NCI-H69 (cell line): ENCODE measurements at regions not wholly inside any gene's neighbourhood (a gene's known extent, or its start where the extent isn't known, plus 50 kb on each side); places are given as distances from the start of the nearest gene placed in this dataset.
"Not testable (repeated sequence)": the region's sequence is repeated elsewhere in the genome, so short reads cannot be mapped to it uniquely, and the experiment has no call there.

Experiments
- DNase-seq: peaks from one replicate; lab custom pipeline; 2025; lab: John Stamatoyannopoulos, UW

DNA sequence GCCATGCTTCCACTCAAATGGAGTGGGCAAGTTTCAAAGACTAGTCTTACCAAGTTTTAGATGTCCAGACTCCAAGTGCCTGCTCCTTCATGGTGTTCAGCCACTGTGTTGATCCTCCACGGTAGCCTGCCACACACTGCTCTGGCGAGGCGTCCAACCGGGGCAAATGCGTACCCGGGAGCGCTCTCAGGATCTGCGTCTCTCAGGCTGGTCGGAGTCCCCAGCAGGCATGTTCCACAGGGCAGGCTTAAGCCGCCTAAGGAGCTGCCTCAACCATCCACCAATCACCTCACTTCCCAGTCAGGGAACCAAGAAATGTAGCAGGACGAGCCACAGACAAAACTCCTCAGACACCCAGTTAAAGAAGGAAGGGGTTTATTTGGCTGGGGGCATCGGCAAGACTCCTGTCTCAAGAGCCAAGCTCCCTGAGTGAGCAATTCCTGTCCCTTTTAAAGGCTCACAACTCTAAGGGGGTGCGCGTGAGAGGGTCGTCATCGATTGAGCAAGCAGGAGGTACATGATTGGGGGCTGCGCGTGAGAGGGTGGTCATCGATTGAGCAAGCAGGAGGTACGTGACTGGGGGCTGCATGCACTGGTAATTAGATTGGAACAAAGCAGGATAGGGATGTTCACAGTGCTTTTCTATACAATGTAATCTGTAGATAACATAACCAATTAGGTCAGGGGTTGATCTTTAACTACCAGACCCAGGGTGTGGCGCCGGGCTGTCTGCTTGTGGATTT, 816.2 kb downstream of the TRIB2 start:
- not testable (repeated sequence) for DNase-seq

GRCh38 chr2:13533524-13533922, 816.8 kb downstream of the TRIB2 start:
- DNase-seq, result no peak

- no peak for DNase-seq
Measured at GRCh38 chr2:13536941-13537340, 820.2 kb downstream of the TRIB2 start.

DNA sequence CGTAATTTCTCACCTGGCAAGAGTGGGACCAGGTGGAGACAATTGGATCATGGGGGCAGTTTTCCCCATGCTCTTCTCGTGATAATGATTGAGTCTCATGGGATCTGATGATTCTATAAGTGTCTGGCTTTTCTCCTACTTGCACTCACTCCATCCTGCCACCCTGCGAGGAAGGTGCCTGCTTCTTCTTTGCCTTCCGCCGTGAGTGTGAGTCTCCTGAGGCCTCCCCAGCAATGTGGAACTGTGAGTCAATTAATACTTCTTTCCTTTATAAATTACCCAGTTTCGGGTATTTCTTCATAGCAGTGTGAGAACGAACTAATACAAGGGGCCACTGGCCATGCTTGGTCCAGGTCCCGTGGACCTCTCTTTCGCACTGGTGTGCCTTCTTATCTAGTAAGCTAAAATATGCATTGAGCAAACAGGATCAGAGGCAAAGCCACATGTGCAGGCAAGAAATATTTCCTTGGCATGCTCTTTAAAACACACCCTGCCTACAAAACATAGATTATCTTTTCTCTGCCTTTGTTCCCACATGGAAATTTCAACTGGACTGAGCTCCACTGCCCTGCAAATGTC, 821.1 kb downstream of the TRIB2 start:
- no peak for DNase-seq

GRCh38 chr2:13539296-13539695, 822.6 kb downstream of the TRIB2 start:
- peak; percentile 77 for DNase-seq

DNA sequence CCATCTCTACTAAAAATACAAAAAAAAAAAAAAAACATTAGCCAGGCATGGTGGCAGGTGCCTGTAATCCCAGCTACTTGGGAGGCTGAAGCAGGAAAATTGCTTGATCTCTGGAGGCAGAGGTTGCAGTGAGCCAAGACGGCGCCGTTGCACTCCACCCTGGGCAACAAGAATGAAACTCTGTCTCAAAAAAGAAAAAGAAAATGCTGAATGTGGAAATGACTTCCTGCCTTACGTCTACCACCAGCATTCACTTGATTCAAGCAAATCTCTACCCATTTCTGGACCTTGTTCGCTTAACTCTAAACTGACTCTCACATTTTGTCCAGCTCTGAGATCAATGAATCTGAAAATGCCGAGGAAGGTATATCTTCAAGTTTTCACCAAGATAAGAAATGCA, 825.3 kb downstream of the TRIB2 start:
- DNase-seq, result no peak

DNA sequence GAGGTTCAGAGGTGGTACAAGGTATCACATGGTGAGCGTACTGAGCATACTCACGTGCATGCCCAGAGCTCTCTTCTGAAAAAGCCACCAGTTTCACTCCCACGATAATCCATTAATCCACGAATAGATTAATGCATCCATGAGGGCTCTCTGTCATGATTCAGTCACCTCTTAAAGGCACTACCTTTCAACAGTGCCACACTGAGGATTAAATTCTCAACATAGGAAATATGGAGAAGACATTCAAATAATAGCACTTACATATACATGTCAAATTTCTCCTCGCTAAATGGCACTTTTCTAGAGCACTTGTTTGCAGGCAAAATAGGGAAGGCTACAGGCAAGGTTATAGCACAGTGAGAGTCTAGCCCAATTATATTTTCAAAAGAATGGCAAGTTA, 825.9 kb downstream of the TRIB2 start:
- DNase-seq, result no peak

- no peak for DNase-seq
Measured at GRCh38 chr2:13543550-13543949, 826.8 kb downstream of the TRIB2 start.

DNA sequence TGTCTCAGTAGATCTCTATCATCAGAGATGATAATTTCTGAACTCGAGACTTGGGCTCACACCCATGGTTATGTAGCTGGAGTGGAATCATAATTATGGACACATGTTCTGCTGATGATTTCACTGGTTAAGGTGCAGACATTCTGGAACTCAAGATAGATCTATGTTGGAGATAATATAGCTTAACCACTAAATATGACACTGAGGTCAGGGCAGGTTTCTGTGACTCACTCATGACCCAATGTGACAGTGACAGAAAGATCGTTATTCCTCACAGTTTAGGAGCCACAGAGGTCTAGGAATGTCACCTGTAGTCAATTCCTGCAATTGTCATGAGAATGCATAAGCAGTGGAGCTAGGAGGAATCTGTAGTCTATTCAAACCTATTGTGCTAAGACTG, 828.6 kb downstream of the TRIB2 start:
- DNase-seq, result no peak

DNA sequence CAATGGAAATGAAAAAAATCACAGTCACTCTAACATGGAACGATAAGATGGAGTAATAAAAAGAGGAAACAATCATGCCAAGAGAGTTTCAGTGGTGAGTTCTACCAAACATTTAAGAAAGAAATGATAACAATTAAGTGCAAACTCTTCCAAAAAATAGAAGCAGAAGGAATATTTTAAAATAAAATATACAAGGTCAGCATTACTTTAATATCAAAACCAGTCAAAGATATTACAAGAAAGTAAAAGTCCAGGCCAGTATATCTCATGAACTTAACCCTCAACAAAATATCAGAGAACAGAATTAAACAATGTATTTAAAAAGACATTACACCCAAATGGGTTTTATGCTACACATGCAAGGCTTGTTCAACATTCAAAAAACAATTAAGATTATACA, 829.4 kb downstream of the TRIB2 start:
- no peak for DNase-seq

DNA sequence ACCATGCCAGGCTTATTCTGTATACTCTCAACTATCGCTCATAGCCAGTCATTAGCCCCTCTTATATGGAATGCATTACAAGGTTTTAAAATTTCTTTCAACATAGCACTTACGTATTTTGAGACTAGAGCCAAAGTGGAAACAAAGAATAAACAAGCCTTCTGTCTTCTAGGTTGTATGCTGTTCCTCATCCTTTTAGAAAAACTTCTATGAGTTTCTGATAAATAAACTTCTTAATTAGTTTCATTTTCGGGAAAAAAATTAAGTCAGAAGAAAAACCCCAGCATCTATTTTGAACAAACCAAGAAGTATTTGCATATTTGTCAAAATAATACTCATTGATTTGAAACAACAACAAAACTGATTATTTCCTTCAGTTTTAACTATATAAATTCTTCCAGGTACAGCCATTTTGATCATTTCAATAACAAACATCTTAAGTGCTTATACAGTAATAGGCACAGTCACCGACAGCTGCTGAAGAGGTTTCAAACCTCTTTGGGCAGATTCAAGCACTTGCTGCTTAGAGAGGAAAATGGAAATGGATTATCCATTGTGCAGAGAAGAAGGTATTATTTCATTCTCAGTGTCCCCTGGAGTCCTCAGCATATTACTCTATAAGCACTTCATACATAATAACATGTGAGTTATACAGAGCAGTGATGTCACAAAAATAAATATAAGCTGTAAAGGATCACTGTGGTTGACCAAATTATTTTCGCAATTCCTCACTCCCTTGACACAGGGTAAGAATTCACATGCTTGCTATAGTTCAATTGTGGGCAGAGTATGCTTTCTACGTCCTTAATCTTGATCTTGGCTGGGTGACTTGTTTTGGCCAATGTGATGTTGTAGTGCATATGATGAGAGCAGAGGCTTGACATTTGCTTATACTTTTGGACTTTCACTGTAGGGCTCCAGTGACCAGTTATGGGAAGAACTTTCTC, 833.8 kb downstream of the TRIB2 start:
- no peak for DNase-seq

DNA sequence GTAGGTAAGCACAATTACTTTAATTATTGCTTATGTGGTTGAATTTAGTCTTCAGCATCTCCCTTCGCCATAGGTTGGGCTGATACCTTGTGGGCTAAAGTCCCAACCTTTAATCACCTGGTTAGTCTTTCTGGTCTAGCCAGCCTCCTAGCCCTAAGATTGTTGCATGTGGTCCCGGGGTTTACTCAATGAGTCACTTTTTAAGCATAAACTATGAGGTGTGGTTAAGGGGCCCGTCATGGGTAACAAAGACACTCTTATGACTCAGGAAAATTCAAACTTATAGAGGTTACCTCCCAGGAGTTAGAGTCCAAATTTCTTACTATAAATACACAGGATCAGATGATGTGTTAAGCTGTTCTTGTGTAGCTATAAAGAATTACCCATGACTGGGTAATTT, 841.6 kb downstream of the TRIB2 start:
- DNase-seq, result peak; percentile 10

GRCh38 chr2:13560322-13560721, 843.6 kb downstream of the TRIB2 start:
- no peak for DNase-seq

DNA sequence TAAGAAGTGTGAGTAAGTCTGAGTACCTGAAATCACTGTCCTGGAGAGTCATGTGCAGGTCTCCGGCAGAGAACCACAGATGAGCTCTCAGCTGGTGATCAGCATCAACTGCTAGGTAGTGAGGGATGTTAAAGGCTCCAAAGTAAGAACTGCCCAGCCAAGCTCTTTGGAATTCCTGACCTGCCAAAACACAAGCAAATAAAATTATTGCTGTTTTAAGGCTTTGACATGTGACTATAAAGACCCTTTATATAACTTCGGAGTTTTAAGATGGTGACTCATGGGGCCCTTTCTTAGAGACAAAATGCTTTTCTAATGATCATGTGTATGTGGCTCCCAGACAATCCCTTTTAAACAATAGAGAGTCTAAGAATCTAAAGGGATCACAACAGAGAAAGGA, 855.7 kb downstream of the TRIB2 start:
- no peak for DNase-seq

DNA sequence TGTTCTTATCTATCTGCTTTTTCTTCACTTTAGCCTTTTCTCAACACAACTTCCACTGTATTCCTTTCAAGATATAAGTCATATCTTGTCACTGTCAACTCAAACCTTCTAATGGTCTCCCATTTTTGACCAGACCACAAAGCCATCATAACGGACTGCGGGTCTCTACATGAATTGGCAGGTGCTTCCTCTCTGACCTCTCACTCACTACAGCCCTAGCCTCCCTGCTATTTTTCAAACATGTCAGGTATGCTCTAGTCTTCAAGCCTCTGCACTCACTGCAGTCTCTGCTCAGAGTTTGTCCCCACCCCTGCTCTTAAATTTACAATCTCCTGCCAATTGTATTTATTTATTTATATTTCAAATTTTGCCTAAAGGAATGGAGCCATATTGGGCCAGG, 858.1 kb downstream of the TRIB2 start:
- DNase-seq, result no peak

- DNase-seq, result no peak
Measured at GRCh38 chr2:13576406-13577036, 859.8 kb downstream of the TRIB2 start.

GRCh38 chr2:13578547-13578946, 861.8 kb downstream of the TRIB2 start:
- DNase-seq, result no peak

DNA sequence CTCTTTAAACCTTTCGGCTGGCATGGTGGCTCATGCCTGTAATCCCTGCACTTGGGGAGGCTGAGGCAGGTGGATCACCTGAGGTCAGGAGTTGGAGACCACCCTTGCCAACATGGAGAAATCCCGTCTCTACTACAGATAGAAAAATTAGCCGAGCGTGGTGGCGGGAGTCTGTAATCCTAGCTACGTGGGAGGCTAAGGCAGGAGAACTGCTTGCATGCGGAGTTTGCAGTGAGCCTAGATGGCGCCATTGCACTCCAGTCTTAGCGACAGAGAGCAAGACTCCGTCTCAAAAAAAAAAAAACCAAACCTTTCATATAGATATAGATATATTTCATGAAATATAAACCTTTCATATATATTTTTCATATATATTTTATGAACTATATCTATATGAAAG, 864.7 kb downstream of the TRIB2 start:
- DNase-seq, result peak; percentile 3

- no peak for DNase-seq
Measured at GRCh38 chr2:13583609-13584008, 866.9 kb downstream of the TRIB2 start.

- DNase-seq, result no peak
Measured at GRCh38 chr2:13584020-13584419, 867.3 kb downstream of the TRIB2 start.

GRCh38 chr2:13585732-13586131, 869.0 kb downstream of the TRIB2 start:
- no peak for DNase-seq

- no peak for DNase-seq
Measured at GRCh38 chr2:13596233-13596632, 879.5 kb downstream of the TRIB2 start.
